ENCODE measurements at regions not wholly inside any gene's neighbourhood (a gene's known extent, or its start where the extent isn't known, plus 50 kb on each side); places are given as distances from the start of the nearest gene placed in this dataset.

GRCh38 chr5:2374703-2375102 lies 376.8 kb downstream of the IRX2 start:
- no peaks in the 10 kb centered on the region for H4K20me1 ChIP-seq (ENCODE audit: insufficient read depth, low read length)
- peak overlapping the region; percentile 24; the same call in 1 of the 2 replicates for H3K4me2 ChIP-seq (ENCODE audit: low read depth, low read length)
- H2AFZ ChIP-seq (ENCODE audit: low read length): no peak overlapping the region
- peaks cover 4% of the 10 kb centered on the region; the same call in 1 of the 2 replicates for H3K4me1 ChIP-seq (ENCODE audit: low read length)
- H3K9me3 ChIP-seq (replicated peaks; ENCODE audit: insufficient read depth, low read length): no peaks in the 10 kb centered on the region
- no peaks in the 10 kb centered on the region for H3K36me3 ChIP-seq (replicated peaks; ENCODE audit: insufficient read depth, low read length)
- no peak overlapping the region for H3K27ac ChIP-seq (ENCODE audit: low read length)
- no peak for DNase-seq
- H3F3A ChIP-seq (ENCODE audit: insufficient read depth, low read length): no peaks in the 10 kb centered on the region
- no peaks in the 10 kb centered on the region for H3K79me2 ChIP-seq (ENCODE audit: low read length)
- H3K9me2 ChIP-seq (replicated peaks; ENCODE audit: insufficient read depth, low read length): no peaks in the 10 kb centered on the region
- H3K9ac ChIP-seq (ENCODE audit: low read length): no peak overlapping the region
- TF ChIP-seq EZH2 (optimal IDR thresholded peaks at IDR 0.05; ENCODE audit: low read depth, low read length) (no peak), EZH2phosphoT487 (IDR thresholded peaks at IDR 0.05; ENCODE audit: low read length) (no peak), CTCF (IDR thresholded peaks at IDR 0.05; ENCODE audit: low read length) (no peak)
- no peaks in the 10 kb centered on the region for H3K27me3 ChIP-seq (replicated peaks; ENCODE audit: insufficient read depth, low read length)
- H3K4me3 ChIP-seq (ENCODE audit: low read length): no peak overlapping the region

GRCh38 chr5:2373631-2374030 lies 377.8 kb downstream of the IRX2 start:
- Histone ChIP-seq H3K36me3 (replicated peaks; ENCODE audit: insufficient read depth, low read length) (no peaks in the 10 kb centered on the region), H3K4me1 (ENCODE audit: low read length) (peaks cover 4% of the 10 kb centered on the region; the same call in 1 of the 2 replicates), H3K9me2 (replicated peaks; ENCODE audit: insufficient read depth, low read length) (no peaks in the 10 kb centered on the region), H3K9me3 (replicated peaks; ENCODE audit: insufficient read depth, low read length) (no peaks in the 10 kb centered on the region), H3K9ac (ENCODE audit: low read length) (no peak overlapping the region), H3K4me2 (ENCODE audit: low read depth, low read length) (no peak overlapping the region), H4K20me1 (ENCODE audit: insufficient read depth, low read length) (no peaks in the 10 kb centered on the region), H2AFZ (ENCODE audit: low read length) (no peak overlapping the region), H3K79me2 (ENCODE audit: low read length) (no peaks in the 10 kb centered on the region), H3K27ac (ENCODE audit: low read length) (no peak overlapping the region), H3K27me3 (replicated peaks; ENCODE audit: insufficient read depth, low read length) (no peaks in the 10 kb centered on the region), H3K4me3 (ENCODE audit: low read length) (no peak overlapping the region), H3F3A (ENCODE audit: insufficient read depth, low read length) (no peaks in the 10 kb centered on the region)
- DNase-seq: no peak
- TF ChIP-seq EZH2 (optimal IDR thresholded peaks at IDR 0.05; ENCODE audit: low read depth, low read length) (no peak), CTCF (IDR thresholded peaks at IDR 0.05; ENCODE audit: low read length) (no peak), EZH2phosphoT487 (IDR thresholded peaks at IDR 0.05; ENCODE audit: low read length) (no peak)

- Histone ChIP-seq H3K79me2 (ENCODE audit: low read length) (no peaks in the 10 kb centered on the region), H2AFZ (ENCODE audit: low read length) (no peak overlapping the region), H3F3A (ENCODE audit: insufficient read depth, low read length) (no peaks in the 10 kb centered on the region), H3K9me3 (replicated peaks; ENCODE audit: insufficient read depth, low read length) (no peaks in the 10 kb centered on the region), H3K36me3 (replicated peaks; ENCODE audit: insufficient read depth, low read length) (no peaks in the 10 kb centered on the region), H3K4me3 (ENCODE audit: low read length) (no peak overlapping the region), H3K27me3 (replicated peaks; ENCODE audit: insufficient read depth, low read length) (no peaks in the 10 kb centered on the region), H3K9ac (ENCODE audit: low read length) (no peak overlapping the region), H3K4me2 (ENCODE audit: low read depth, low read length) (no peak overlapping the region), H4K20me1 (ENCODE audit: insufficient read depth, low read length) (no peaks in the 10 kb centered on the region), H3K9me2 (replicated peaks; ENCODE audit: insufficient read depth, low read length) (no peaks in the 10 kb centered on the region), H3K27ac (ENCODE audit: low read length) (no peak overlapping the region), H3K4me1 (ENCODE audit: low read length) (peaks cover 4% of the 10 kb centered on the region; the same call in 1 of the 2 replicates)
- no peak for DNase-seq
- TF ChIP-seq CTCF (IDR thresholded peaks at IDR 0.05; ENCODE audit: low read length): no peak
- no peak for TF ChIP-seq EZH2phosphoT487 (IDR thresholded peaks at IDR 0.05; ENCODE audit: low read length)
- TF ChIP-seq EZH2 (optimal IDR thresholded peaks at IDR 0.05; ENCODE audit: low read depth, low read length): no peak
These were observed 380.1 kb downstream of the IRX2 start for GRCh38 chr5:2371419-2371710.
